ENCODE measurements at regions not wholly inside any gene's neighbourhood (a gene's known extent, or its start where the extent isn't known, plus 50 kb on each side); places are given as distances from the start of the nearest gene placed in this dataset.

GRCh38 chr3:180764481-180764880 is 85.2 kb upstream of the CCDC39 start:
- Histone ChIP-seq H3K9me3 (ENCODE audit: control insufficient read depth, insufficient read depth, low read length) (no peaks in the 10 kb centered on the region; the same call in 1 of the 2 replicates), H4K91ac (ENCODE audit: insufficient read depth, low read depth, low read length) (no peak overlapping the region), H3K14ac (replicated peaks; ENCODE audit: low read depth, low read length) (no peak overlapping the region), H3K9ac (ENCODE audit: low read depth, low read length) (no peak overlapping the region), H2BK120ac (ENCODE audit: low read depth, low read length) (no peak overlapping the region), H3K4ac (ENCODE audit: low read depth, low read length) (no peak overlapping the region), H3K79me1 (ENCODE audit: low read depth in 1 of 2, low read length in 2 of 2) (no peaks in the 10 kb centered on the region), H3K27ac (ENCODE audit: insufficient read depth, low read length) (no peak overlapping the region), H3K18ac (ENCODE audit: low read depth, low read length) (no peak overlapping the region), H4K5ac (ENCODE audit: low read depth, low read length) (no peak overlapping the region), H2BK20ac (ENCODE audit: low read depth, low read length) (no peak overlapping the region), H3K4me2 (ENCODE audit: low read depth, low read length) (no peak overlapping the region), H4K20me1 (ENCODE audit: insufficient read depth, low read length) (no peaks in the 10 kb centered on the region), H4K8ac (ENCODE audit: low read depth in 2 of 2, low read length in 2 of 2) (no peak overlapping the region), H2BK5ac (ENCODE audit: low read depth, low read length, poor library complexity, severe bottlenecking) (no peak overlapping the region), H3K36me3 (ENCODE audit: control insufficient read depth, insufficient read depth, low read length) (no peaks in the 10 kb centered on the region), H3K27me3 (ENCODE audit: control insufficient read depth, insufficient read depth, low read length) (no peaks in the 10 kb centered on the region), H2AFZ (replicated peaks; ENCODE audit: low read length, poor library complexity) (no peak overlapping the region), H2AK9ac (replicated peaks; ENCODE audit: low read depth, low read length, poor library complexity) (no peak overlapping the region), H3K4me3 (ENCODE audit: insufficient read depth, low read depth, low read length) (no peak overlapping the region), H3K4me1 (ENCODE audit: control insufficient read depth, insufficient read depth, low read length) (no peaks in the 10 kb centered on the region), H2BK15ac (ENCODE audit: low read depth, low read length) (no peak overlapping the region), H3K9me1 (ENCODE audit: insufficient read depth, low read length) (no peaks in the 10 kb centered on the region), H3K56ac (ENCODE audit: extremely low read depth, insufficient read depth, low read length) (no peak overlapping the region), H2AK5ac (ENCODE audit: low read depth, low read length) (no peak overlapping the region), H3K23ac (ENCODE audit: low read depth, low read length) (no peak overlapping the region)
- intact Hi-C loops (cut with micrococcal nuclease): no loop called here
- ATAC-seq (ENCODE audit: low read depth) (no peak), DNase-seq (no peak)
- in situ Hi-C loops (cut with MboI; ENCODE audit: low sequenced_read_pairs): no loop called here
- no TSS peak for BruUV-seq (replicated peaks)
- dilution Hi-C loops (cut with HindIII; ENCODE audit: low sequenced_read_pairs, unreplicated experiment): no loop called here
- peak; percentile 82 for TF ChIP-seq MAFK (IDR thresholded peaks at IDR 0.05; ENCODE audit: low read depth, low read length)
- TF ChIP-seq, protein P1, sequence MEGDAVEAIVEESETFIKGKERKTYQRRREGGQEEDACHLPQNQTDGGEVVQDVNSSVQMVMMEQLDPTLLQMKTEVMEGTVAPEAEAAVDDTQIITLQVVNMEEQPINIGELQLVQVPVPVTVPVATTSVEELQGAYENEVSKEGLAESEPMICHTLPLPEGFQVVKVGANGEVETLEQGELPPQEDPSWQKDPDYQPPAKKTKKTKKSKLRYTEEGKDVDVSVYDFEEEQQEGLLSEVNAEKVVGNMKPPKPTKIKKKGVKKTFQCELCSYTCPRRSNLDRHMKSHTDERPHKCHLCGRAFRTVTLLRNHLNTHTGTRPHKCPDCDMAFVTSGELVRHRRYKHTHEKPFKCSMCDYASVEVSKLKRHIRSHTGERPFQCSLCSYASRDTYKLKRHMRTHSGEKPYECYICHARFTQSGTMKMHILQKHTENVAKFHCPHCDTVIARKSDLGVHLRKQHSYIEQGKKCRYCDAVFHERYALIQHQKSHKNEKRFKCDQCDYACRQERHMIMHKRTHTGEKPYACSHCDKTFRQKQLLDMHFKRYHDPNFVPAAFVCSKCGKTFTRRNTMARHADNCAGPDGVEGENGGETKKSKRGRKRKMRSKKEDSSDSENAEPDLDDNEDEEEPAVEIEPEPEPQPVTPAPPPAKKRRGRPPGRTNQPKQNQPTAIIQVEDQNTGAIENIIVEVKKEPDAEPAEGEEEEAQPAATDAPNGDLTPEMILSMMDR (conservative IDR thresholded peaks at IDR 0.05; ENCODE audit: low read depth, low read length): no peak
- ChIA-PET POLR2A (ENCODE audit: unreplicated experiment) (no interaction called here), CTCF (no interaction called here)
- no CpG with 5 or more reads among the region's 1 CpG for WGBS, 2 experiments (ENCODE audit: extremely low coverage in 2 of 2, insufficient read length in 1 of 2)
